Astrocyte of the cerebellum (primary cell): ENCODE measurements at regions not wholly inside any gene's neighbourhood (a gene's known extent, or its start where the extent isn't known, plus 50 kb on each side); places are given as distances from the start of the nearest gene placed in this dataset.

ENCODE experiments used
- DNase-seq: peaks from one replicate; pipeline ENCODE4 v3.0.0-alpha.2; 2011; ENCODE audit warnings: low read depth
- H3K4me3 ChIP-seq: 2 replicates; pipeline ENCODE4 v1.5.1; 2011; ENCODE audit warnings: mild to moderate bottlenecking, low read depth, low read length, moderate library complexity
- CTCF ChIP-seq: IDR thresholded peaks from 2 replicates; pipeline ENCODE4 v1.5.1; 2012; ENCODE audit warnings: low read length, low read depth, moderate library complexity, mild to moderate bottlenecking; ENCODE audit errors: missing control alignments
- in situ Hi-C: cut with HindIII; loops from 2 replicates; pipeline ENCODE4 v1.10.0; 2017; ENCODE audit warnings: low sequenced_read_pairs

DNA sequence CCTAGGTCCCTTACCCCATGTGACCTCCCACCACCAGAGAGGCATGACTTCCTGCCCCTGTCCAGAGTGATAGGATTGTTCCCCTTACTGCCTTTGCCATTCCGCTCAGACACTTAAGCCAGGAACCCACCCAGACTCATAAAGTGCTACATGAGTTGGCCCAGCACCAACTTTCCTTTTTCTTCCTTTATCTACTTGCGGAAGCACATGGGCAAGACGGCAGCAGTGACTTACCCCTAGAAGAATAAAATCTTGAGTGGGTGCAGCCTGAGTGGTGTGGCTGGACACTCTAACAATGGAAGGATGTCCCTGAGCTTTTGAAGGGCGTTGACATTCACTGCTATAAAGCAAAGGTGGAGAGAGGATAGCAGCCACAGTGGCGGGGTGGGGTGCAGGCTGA lies 100.1 kb downstream of the MAB21L3 start:
- TF ChIP-seq CTCF: no peak
- no peak overlapping the region for H3K4me3 ChIP-seq
- no peak for DNase-seq
- in situ Hi-C loops: no loop called here

- in situ Hi-C loops: no loop called here
- no peak overlapping the region for H3K4me3 ChIP-seq
- no peak for DNase-seq
- TF ChIP-seq CTCF: no peak
Observed at GRCh38 chr1:116218922-116219321, 107.7 kb downstream of the MAB21L3 start.

GRCh38 chr1:116219651-116220434 lies 108.6 kb downstream of the MAB21L3 start:
- TF ChIP-seq CTCF: no peak
- H3K4me3 ChIP-seq: no peak overlapping the region
- no peak for DNase-seq
- in situ Hi-C loops: no loop called here

GRCh38 chr1:116224111-116224510 lies 112.9 kb downstream of the MAB21L3 start:
- no peak for TF ChIP-seq CTCF
- H3K4me3 ChIP-seq: no peak overlapping the region
- no peak for DNase-seq
- in situ Hi-C loops: no loop called here

- TF ChIP-seq CTCF: no peak
- no peak for DNase-seq
- H3K4me3 ChIP-seq: no peak overlapping the region
- in situ Hi-C loops: no loop called here
Observed at GRCh38 chr1:116224561-116224960, 113.4 kb downstream of the MAB21L3 start.

GRCh38 chr1:116226017-116226416 lies 114.8 kb downstream of the MAB21L3 start:
- in situ Hi-C loops: no loop called here
- no peak for DNase-seq
- TF ChIP-seq CTCF: no peak
- H3K4me3 ChIP-seq: no peak overlapping the region

DNA sequence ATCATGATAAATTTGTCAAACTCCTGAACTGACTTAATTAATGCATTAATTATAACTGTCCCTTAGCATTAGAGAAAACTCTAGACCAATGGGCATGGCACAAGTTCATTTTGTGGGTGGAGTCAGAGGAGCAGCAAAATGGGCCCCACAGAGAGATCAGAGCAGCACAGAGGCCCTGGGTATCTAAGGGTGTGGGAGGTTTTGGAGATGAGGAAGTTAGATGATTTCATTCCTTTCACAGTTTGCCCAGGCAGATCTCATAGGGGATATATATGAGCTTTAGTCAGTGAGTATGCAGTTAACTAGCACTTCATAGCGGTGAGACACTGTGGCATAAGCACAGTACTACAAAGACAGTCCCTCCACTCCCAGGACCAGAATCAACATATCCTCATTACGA lies 117.3 kb downstream of the MAB21L3 start:
- H3K4me3 ChIP-seq: no peak overlapping the region
- TF ChIP-seq CTCF: no peak
- in situ Hi-C loops: no loop called here
- DNase-seq: no peak
